ENCODE measurements at regions not wholly inside any gene's neighbourhood (a gene's known extent, or its start where the extent isn't known, plus 50 kb on each side); places are given as distances from the start of the nearest gene placed in this dataset.

DNA sequence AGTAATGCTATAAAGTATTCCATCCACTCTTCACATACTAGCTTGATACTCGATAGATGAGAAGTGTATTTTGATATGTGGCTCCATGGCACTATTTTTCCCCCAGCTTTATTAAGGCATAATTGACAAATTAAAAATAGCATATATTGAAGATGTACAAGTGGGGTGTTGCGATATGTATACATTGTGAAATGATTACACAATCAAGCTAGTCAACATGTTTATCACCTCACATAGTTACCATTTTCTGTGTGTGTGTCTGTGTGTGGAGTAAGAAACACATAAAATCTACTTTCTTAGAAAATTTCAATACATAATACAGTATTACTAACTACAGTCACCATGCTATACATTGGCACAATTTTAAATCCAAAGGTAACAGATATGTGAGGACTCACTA, 82.5 kb upstream of the MYT1L start:
- Histone ChIP-seq H3K27ac (ENCODE audit: low read depth, low read length) (no peak overlapping the region), H2BK120ac (replicated peaks; ENCODE audit: low read depth, low read length) (no peak overlapping the region), H2BK12ac (ENCODE audit: low read depth, low read length) (no peak overlapping the region), H3K23me2 (ENCODE audit: low read depth, low read length) (no peaks in the 10 kb centered on the region), H3K79me1 (ENCODE audit: low read depth, low read length) (no peaks in the 10 kb centered on the region), H2BK15ac (ENCODE audit: low read length) (no peak overlapping the region), H2AK5ac (ENCODE audit: low read depth, low read length) (no peak overlapping the region), H2BK5ac (ENCODE audit: low read depth, low read length) (no peak overlapping the region), H3K4me2 (ENCODE audit: insufficient read depth in 1 of 2, low read depth in 2 of 2, low read length in 2 of 2) (no peak overlapping the region), H3K9me3 (ENCODE audit: insufficient read depth in 2 of 2, low read depth in 1 of 2, low read length in 1 of 2) (no peaks in the 10 kb centered on the region), H4K91ac (replicated peaks; ENCODE audit: insufficient read length, low read length) (no peak overlapping the region), H3K36me3 (ENCODE audit: control insufficient read depth in 2 of 4, insufficient read depth in 4 of 4, low read length in 3 of 4) (no peaks in the 10 kb centered on the region), H4K20me1 (replicated peaks in 1 of 2; ENCODE audit: control insufficient read depth in 1 of 2, insufficient read depth in 2 of 2, low read length in 2 of 2) (no peaks in the 10 kb centered on the region), H3K9ac (replicated peaks in 1 of 4; ENCODE audit: extremely low read depth in 1 of 4, low read depth in 3 of 4, low read length in 3 of 4) (no peak overlapping the region), H3K27me3 (replicated peaks in 1 of 4; ENCODE audit: control insufficient read depth in 3 of 4, extremely low read depth in 1 of 4, insufficient read depth in 3 of 4, low read length in 3 of 4) (no peaks in the 10 kb centered on the region), H2AFZ (ENCODE audit: low read length) (no peak overlapping the region), H3K56ac (replicated peaks; ENCODE audit: insufficient read length, low read depth, low read length) (no peak overlapping the region), H3K4me1 (replicated peaks in 1 of 4; ENCODE audit: control insufficient read depth in 3 of 4, insufficient read depth in 4 of 4, low read length in 3 of 4) (no peaks in the 10 kb centered on the region), H4K5ac (ENCODE audit: insufficient read length, low read depth, low read length) (no peak overlapping the region), H3K18ac (ENCODE audit: extremely low read depth, low read length) (no peak overlapping the region), H3K79me2 (ENCODE audit: control insufficient read depth in 1 of 2, insufficient read depth in 2 of 2, low read length in 2 of 2) (no peaks in the 10 kb centered on the region), H4K8ac (ENCODE audit: extremely low read depth, insufficient read depth, low read length) (no peak overlapping the region), H3K23ac (ENCODE audit: insufficient read length) (no peak overlapping the region), H2BK20ac (ENCODE audit: low read length) (no peak overlapping the region), H3K4me3 (ENCODE audit: extremely low read depth in 1 of 4, insufficient read depth in 2 of 4, low read depth in 3 of 4, low read length in 4 of 4) (no peak overlapping the region), H3K4ac (replicated peaks; ENCODE audit: insufficient read length, low read depth, low read length) (no peak overlapping the region), H3K14ac (ENCODE audit: insufficient read length) (no peak overlapping the region)
- WGBS, 2 experiments (ENCODE audit: extremely low coverage in 1 of 2, insufficient coverage in 1 of 2, insufficient read length in 1 of 2, insufficient replicate concordance in 2 of 2, low coverage in 1 of 2, low lambda C conversion rate in 2 of 2, missing lambda C conversion rate in 1 of 2) = 90% methylated on average over 2 of the region's 2 CpGs; no CpG with 5 or more reads in 1 of the 2 experiments
- ChIA-PET POLR2A (ENCODE audit: partially characterized antibody) (no interaction called here), CTCF (ENCODE audit: partially characterized antibody) (no interaction called here)
- FAIRE-seq = no peak
- TF ChIP-seq YY1 (IDR thresholded peaks at IDR 0.05; ENCODE audit: low read depth, low read length) = no peak
- TF ChIP-seq, protein P1, sequence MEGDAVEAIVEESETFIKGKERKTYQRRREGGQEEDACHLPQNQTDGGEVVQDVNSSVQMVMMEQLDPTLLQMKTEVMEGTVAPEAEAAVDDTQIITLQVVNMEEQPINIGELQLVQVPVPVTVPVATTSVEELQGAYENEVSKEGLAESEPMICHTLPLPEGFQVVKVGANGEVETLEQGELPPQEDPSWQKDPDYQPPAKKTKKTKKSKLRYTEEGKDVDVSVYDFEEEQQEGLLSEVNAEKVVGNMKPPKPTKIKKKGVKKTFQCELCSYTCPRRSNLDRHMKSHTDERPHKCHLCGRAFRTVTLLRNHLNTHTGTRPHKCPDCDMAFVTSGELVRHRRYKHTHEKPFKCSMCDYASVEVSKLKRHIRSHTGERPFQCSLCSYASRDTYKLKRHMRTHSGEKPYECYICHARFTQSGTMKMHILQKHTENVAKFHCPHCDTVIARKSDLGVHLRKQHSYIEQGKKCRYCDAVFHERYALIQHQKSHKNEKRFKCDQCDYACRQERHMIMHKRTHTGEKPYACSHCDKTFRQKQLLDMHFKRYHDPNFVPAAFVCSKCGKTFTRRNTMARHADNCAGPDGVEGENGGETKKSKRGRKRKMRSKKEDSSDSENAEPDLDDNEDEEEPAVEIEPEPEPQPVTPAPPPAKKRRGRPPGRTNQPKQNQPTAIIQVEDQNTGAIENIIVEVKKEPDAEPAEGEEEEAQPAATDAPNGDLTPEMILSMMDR (IDR thresholded peaks at IDR 0.05; ENCODE audit: control extremely low read depth in 1 of 3, insufficient read depth in 1 of 3, low read depth in 1 of 3, low read length in 3 of 3) = no peak
- TF ChIP-seq TEAD4 (IDR thresholded peaks at IDR 0.05; ENCODE audit: low read depth, low read length) = no peak
- no peak for TF ChIP-seq RNF2 (IDR thresholded peaks at IDR 0.05; ENCODE audit: borderline replicate concordance, low read depth, low read length, missing control alignments, poor library complexity, severe bottlenecking)
- TF ChIP-seq SP1 (IDR thresholded peaks at IDR 0.05; ENCODE audit: low read depth, low read length) = no peak
- TF ChIP-seq RFX5 (IDR thresholded peaks at IDR 0.05; ENCODE audit: borderline replicate concordance, low read depth, low read length) = no peak
- no peak for DNase-seq (ENCODE audit: low read depth in 1 of 2, low spot score in 2 of 2)

All from H1 (cell line).